HepG2 (cell line): ENCODE measurements at regions not wholly inside any gene's neighbourhood (a gene's known extent, or its start where the extent isn't known, plus 50 kb on each side); places are given as distances from the start of the nearest gene placed in this dataset.
A peak's percentile ranks its signal among the peaks of the same experiment; 100 is the strongest.

Experiments
- ARNT2 ChIP-seq: sonication (generic); formaldehyde crosslinking; IDR thresholded peaks from 2 replicates; pipeline ENCODE4 v1.8.0; 2022; ENCODE audit warnings: mild to moderate bottlenecking, low read depth, missing genetic modification reagents, moderate library complexity
- FOXC1 ChIP-seq: sonication (generic); formaldehyde crosslinking; IDR thresholded peaks from 2 replicates; pipeline ENCODE4 v1.8.0; 2022; ENCODE audit warnings: mild to moderate bottlenecking, missing genetic modification reagents, borderline replicate concordance
- HMG20A ChIP-seq: IDR thresholded peaks from 2 replicates; pipeline ENCODE4 v1.6.1; 2016; ENCODE audit warnings: borderline replicate concordance
- KAT8 ChIP-seq: IDR thresholded peaks from 2 replicates; pipeline ENCODE4 v1.6.1; 2016; ENCODE audit warnings: missing genetic modification reagents, missing compliant biosample characterization
- MIER3 ChIP-seq: IDR thresholded peaks from 2 replicates; pipeline ENCODE4 v1.6.1; 2016; ENCODE audit warnings: missing compliant biosample characterization, borderline replicate concordance
- MIXL1 ChIP-seq: IDR thresholded peaks from 2 replicates; pipeline ENCODE4 v1.6.1; 2016
- POLR2A ChIP-seq, 2 experiments: IDR thresholded peaks; 2 replicates each; pipeline ENCODE4 v1.6.1; 2011; ENCODE audit warnings: low read depth in 2 of 2, low read length in 2 of 2, mild to moderate bottlenecking in 1 of 2, moderate library complexity in 1 of 2; ENCODE audit not compliant: insufficient read depth in 1 of 2
- RBM22 ChIP-seq: fragments of 200-400 bp; formaldehyde crosslinking; optimal IDR thresholded peaks from 2 replicates; pipeline ENCODE3; 2017; ENCODE audit warnings: mild to moderate bottlenecking, low read length, moderate library complexity
- REPIN1 ChIP-seq: sonication (generic); formaldehyde crosslinking; IDR thresholded peaks from 2 replicates; pipeline ENCODE4 v1.8.0; 2022; ENCODE audit warnings: missing genetic modification reagents, low read depth, mild to moderate bottlenecking, borderline replicate concordance
- SALL1 ChIP-seq: sonication (generic); formaldehyde crosslinking; IDR thresholded peaks from 2 replicates; pipeline ENCODE4 v1.8.0; 2022; ENCODE audit warnings: mild to moderate bottlenecking, missing genetic modification reagents
- SKI ChIP-seq: fragments of 450-650 bp; IDR thresholded peaks from one replicate; pipeline ENCODE4 v1.6.1; 2018; ENCODE audit warnings: mild to moderate bottlenecking; ENCODE audit not compliant: partially characterized antibody
- TARDBP ChIP-seq: sonication (generic); formaldehyde crosslinking; IDR thresholded peaks from 2 replicates; pipeline ENCODE4 v1.8.0; 2022; ENCODE audit warnings: mild to moderate bottlenecking, missing genetic modification reagents
- TCF12 ChIP-seq, 2 experiments: fragments of 450-650 bp in 1 of 2; sonication (generic) in 1 of 2; formaldehyde crosslinking in 1 of 2; IDR thresholded peaks; 2 replicates each; pipeline versions ENCODE4 v1.6.1 to v1.8.0; 2017 to 2022; ENCODE audit warnings: antibody characterized with exemption in 1 of 2, mild to moderate bottlenecking in 1 of 2, missing genetic modification reagents in 1 of 2, moderate library complexity in 1 of 2
- ZNF296 ChIP-seq: sonication (generic); formaldehyde crosslinking; conservative IDR thresholded peaks from 2 replicates; pipeline ENCODE4 v1.5.0; 2020; ENCODE audit warnings: mild to moderate bottlenecking, missing genetic modification reagents
- ZNF354B ChIP-seq: sonication (generic); formaldehyde crosslinking; IDR thresholded peaks from 2 replicates; pipeline ENCODE4 v1.8.0; 2022; ENCODE audit warnings: mild to moderate bottlenecking, missing genetic modification reagents
- ZNF510 ChIP-seq: sonication (generic); formaldehyde crosslinking; IDR thresholded peaks from 2 replicates; pipeline ENCODE4 v1.4.0; 2020; ENCODE audit warnings: low read depth, mild to moderate bottlenecking, missing genetic modification reagents
- ZNF619 ChIP-seq: sonication (generic); formaldehyde crosslinking; IDR thresholded peaks from 2 replicates; pipeline ENCODE4 v1.4.0; 2020; ENCODE audit warnings: mild to moderate bottlenecking, missing genetic modification reagents
- TF ChIP-seq, protein P1 (sequence below): fragments of 450-650 bp; IDR thresholded peaks from 2 replicates; pipeline ENCODE4 v1.6.1; 2016
- TF ChIP-seq, protein P2 (sequence below): sonication (generic); formaldehyde crosslinking; IDR thresholded peaks from 2 replicates; pipeline ENCODE4 v1.4.0; 2020; ENCODE audit warnings: missing genetic modification reagents
- TF ChIP-seq, protein P3 (sequence below): sonication (generic); formaldehyde crosslinking; IDR thresholded peaks from 2 replicates; pipeline ENCODE4 v1.9.0; 2021; ENCODE audit warnings: mild to moderate bottlenecking, missing genetic modification reagents

DNA sequence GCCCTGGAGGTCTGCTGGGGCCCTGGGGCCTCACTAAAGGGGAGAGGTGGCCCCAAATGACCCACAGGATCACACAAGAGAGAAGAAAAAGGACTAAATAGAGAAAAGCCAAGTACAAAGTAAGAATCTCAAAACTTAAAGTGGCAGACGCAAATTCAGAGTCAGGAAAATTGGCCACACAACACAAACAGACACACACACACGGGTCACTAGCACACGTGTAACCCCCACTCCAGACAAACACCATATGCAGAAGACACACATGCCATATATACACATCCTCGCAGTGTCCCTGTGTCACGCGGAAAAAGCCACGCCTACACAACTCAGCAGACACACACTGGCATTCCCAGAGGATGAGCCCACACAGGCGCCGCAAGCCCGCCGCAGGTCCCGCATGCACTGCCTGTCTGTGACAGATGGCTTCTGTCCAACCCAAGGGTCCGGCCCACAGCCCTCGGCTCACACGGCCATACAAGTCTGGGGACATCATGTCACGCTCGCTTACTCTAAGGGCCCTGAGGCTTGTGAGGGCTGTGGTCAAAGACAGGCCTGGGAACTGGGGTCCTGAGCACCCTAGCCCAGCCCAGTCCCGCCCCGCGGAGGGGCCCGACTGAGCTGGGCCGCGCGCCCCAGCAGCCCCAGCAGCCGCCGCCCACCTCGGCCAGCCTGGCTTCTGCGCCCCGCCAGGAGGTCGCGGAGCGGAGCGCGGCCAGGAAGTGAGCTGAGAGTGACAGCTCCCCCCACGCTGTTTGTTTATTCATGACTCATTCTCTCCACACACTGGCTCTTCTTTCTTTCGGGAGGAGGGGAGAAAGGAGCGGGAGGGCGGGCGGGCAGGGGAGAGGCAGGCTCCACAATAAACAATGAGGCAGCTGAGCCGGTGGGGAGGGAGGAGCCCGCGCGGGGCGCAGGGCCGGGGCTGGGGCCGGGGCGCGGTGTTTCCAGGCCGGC, 95.5 kb upstream of the ZMIZ1 start (continued):
- TF ChIP-seq, protein P1, sequence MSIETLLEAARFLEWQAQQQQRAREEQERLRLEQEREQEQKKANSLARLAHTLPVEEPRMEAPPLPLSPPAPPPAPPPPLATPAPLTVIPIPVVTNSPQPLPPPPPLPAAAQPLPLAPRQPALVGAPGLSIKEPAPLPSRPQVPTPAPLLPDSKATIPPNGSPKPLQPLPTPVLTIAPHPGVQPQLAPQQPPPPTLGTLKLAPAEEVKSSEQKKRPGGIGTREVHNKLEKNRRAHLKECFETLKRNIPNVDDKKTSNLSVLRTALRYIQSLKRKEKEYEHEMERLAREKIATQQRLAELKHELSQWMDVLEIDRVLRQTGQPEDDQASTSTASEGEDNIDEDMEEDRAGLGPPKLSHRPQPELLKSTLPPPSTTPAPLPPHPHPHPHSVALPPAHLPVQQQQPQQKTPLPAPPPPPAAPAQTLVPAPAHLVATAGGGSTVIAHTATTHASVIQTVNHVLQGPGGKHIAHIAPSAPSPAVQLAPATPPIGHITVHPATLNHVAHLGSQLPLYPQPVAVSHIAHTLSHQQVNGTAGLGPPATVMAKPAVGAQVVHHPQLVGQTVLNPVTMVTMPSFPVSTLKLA: peak; percentile 71
- TF ChIP-seq, protein P2, sequence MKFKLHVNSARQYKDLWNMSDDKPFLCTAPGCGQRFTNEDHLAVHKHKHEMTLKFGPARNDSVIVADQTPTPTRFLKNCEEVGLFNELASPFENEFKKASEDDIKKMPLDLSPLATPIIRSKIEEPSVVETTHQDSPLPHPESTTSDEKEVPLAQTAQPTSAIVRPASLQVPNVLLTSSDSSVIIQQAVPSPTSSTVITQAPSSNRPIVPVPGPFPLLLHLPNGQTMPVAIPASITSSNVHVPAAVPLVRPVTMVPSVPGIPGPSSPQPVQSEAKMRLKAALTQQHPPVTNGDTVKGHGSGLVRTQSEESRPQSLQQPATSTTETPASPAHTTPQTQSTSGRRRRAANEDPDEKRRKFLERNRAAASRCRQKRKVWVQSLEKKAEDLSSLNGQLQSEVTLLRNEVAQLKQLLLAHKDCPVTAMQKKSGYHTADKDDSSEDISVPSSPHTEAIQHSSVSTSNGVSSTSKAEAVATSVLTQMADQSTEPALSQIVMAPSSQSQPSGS: 0 out of 2 replicates have a peak, but pooled peaks have one; percentile 45
- peak; percentile 92 for TF ChIP-seq SKI
- TF ChIP-seq ZNF354B (CRISPR knock-in tag): peak; percentile 27; the same call in 1 of the 2 replicates
- peak; percentile 25; the same call in 1 of the 2 replicates for TF ChIP-seq MIER3 (CRISPR knock-in tag)
- TF ChIP-seq ZNF619: 0 out of 2 replicates have a peak, but pooled peaks have one; percentile 45
- TF ChIP-seq TCF12 (IDR thresholded peaks at IDR 0.05): no peak
- TF ChIP-seq TCF12 (CRISPR knock-in tag; IDR thresholded peaks at IDR 0.05): 0 out of 2 replicates have a peak, but pooled peaks have one; percentile 16
- 0 out of 2 replicates have a peak, but pooled peaks have one; percentile 7 for TF ChIP-seq KAT8 (CRISPR knock-in tag)
- no peak for TF ChIP-seq HMG20A (CRISPR knock-in tag)
- TF ChIP-seq SALL1 (CRISPR knock-in tag): peak; percentile 67; the same call in 1 of the 2 replicates
- TF ChIP-seq, protein P3, sequence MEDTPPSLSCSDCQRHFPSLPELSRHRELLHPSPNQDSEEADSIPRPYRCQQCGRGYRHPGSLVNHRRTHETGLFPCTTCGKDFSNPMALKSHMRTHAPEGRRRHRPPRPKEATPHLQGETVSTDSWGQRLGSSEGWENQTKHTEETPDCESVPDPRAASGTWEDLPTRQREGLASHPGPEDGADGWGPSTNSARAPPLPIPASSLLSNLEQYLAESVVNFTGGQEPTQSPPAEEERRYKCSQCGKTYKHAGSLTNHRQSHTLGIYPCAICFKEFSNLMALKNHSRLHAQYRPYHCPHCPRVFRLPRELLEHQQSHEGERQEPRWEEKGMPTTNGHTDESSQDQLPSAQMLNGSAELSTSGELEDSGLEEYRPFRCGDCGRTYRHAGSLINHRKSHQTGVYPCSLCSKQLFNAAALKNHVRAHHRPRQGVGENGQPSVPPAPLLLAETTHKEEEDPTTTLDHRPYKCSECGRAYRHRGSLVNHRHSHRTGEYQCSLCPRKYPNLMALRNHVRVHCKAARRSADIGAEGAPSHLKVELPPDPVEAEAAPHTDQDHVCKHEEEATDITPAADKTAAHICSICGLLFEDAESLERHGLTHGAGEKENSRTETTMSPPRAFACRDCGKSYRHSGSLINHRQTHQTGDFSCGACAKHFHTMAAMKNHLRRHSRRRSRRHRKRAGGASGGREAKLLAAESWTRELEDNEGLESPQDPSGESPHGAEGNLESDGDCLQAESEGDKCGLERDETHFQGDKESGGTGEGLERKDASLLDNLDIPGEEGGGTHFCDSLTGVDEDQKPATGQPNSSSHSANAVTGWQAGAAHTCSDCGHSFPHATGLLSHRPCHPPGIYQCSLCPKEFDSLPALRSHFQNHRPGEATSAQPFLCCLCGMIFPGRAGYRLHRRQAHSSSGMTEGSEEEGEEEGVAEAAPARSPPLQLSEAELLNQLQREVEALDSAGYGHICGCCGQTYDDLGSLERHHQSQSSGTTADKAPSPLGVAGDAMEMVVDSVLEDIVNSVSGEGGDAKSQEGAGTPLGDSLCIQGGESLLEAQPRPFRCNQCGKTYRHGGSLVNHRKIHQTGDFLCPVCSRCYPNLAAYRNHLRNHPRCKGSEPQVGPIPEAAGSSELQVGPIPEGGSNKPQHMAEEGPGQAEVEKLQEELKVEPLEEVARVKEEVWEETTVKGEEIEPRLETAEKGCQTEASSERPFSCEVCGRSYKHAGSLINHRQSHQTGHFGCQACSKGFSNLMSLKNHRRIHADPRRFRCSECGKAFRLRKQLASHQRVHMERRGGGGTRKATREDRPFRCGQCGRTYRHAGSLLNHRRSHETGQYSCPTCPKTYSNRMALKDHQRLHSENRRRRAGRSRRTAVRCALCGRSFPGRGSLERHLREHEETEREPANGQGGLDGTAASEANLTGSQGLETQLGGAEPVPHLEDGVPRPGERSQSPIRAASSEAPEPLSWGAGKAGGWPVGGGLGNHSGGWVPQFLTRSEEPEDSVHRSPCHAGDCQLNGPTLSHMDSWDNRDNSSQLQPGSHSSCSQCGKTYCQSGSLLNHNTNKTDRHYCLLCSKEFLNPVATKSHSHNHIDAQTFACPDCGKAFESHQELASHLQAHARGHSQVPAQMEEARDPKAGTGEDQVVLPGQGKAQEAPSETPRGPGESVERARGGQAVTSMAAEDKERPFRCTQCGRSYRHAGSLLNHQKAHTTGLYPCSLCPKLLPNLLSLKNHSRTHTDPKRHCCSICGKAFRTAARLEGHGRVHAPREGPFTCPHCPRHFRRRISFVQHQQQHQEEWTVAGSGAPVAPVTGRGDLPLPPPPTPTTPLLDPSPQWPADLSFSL (CRISPR knock-in tag): peak; percentile 92
- TF ChIP-seq POLR2A (IDR thresholded peaks at IDR 0.05; ENCODE audit: insufficient read depth in 1 of 2, low read depth in 2 of 2, low read length in 2 of 2): peak in 1 of 2 experiments; percentile 80; a peak in 2 of 4 replicates
- no peak for TF ChIP-seq ZNF510 (CRISPR knock-in tag)
- peak; percentile 81 for TF ChIP-seq RBM22
- TF ChIP-seq REPIN1: peak; percentile 63; the same call in 1 of the 2 replicates
- peak; percentile 29; the same call in 1 of the 2 replicates for TF ChIP-seq MIXL1 (CRISPR knock-in tag)
- no peak for TF ChIP-seq TARDBP
- peak; percentile 22; the same call in 1 of the 2 replicates for TF ChIP-seq FOXC1 (CRISPR knock-in tag)
- no peak; the same call in 1 of the 2 replicates for TF ChIP-seq ARNT2 (CRISPR knock-in tag)
- 0 out of 2 replicates have a peak, but pooled peaks have one; percentile 63 for TF ChIP-seq ZNF296 (CRISPR knock-in tag)
